ENCODE measurements at regions not wholly inside any gene's neighbourhood (a gene's known extent, or its start where the extent isn't known, plus 50 kb on each side); places are given as distances from the start of the nearest gene placed in this dataset.

- no peaks in the 10 kb centered on the region for H3K27me3 Mint-ChIP-seq (ENCODE audit: low read depth)
- H3K27ac Mint-ChIP-seq, result no peak overlapping the region; a peak in 1 of 7 replicates
- no peaks in the 10 kb centered on the region; a peak in 1 of 5 replicates for H3K9me3 Mint-ChIP-seq
- no peak overlapping the region for H4K91ac ChIP-seq (ENCODE audit: insufficient read length, low read depth, low read length)
- no peaks in the 10 kb centered on the region for H3K4me1 ChIP-seq (ENCODE audit: insufficient read depth, low read length)
- DNase-seq, result no peak
- no peaks in the 10 kb centered on the region for H3K4me1 Mint-ChIP-seq
- TF ChIP-seq CTCF (conservative IDR thresholded peaks at IDR 0.05), result no peak
- WGBS (ENCODE audit: extremely low coverage, insufficient read length, low lambda C conversion rate), result no CpG with 5 or more reads among the region's 3 CpGs
- no peak overlapping the region for H4K8ac ChIP-seq (replicated peaks; ENCODE audit: insufficient read length, low read depth, low read length)
- no peak overlapping the region for H2BK120ac ChIP-seq (ENCODE audit: low read depth, low read length, poor library complexity, severe bottlenecking)
- no peak overlapping the region for H2BK15ac ChIP-seq (ENCODE audit: low read depth, low read length)
- no peak overlapping the region for H2AK5ac ChIP-seq (ENCODE audit: insufficient read length, low read length)
- no peaks in the 10 kb centered on the region for H4K20me1 ChIP-seq (ENCODE audit: control insufficient read depth, insufficient read depth, insufficient read length)
- no peak overlapping the region for H3K4ac ChIP-seq (ENCODE audit: low read depth, low read length)
- no peaks in the 10 kb centered on the region; the same call in 1 of the 2 replicates for H3K79me2 ChIP-seq (ENCODE audit: insufficient read depth, low read length)
- peaks cover 0 to 10% (median 5%) of the 10 kb centered on the region in 3 experiments; a peak in 4 of 7 replicates for H3K36me3 Mint-ChIP-seq (ENCODE audit: insufficient read depth in 1 of 3, low read depth in 3 of 3)
- H3T11ph ChIP-seq (ENCODE audit: low read length), result no peak overlapping the region
- H2BK20ac ChIP-seq (ENCODE audit: low read depth, low read length, poor library complexity, severe bottlenecking), result no peak overlapping the region
- H3K9me3 ChIP-seq (ENCODE audit: control insufficient read depth, low read depth, low read length), result no peaks in the 10 kb centered on the region
- H3K14ac ChIP-seq (ENCODE audit: insufficient read depth, low read length), result no peak overlapping the region
- H2BK5ac ChIP-seq (ENCODE audit: insufficient read length, low read length), result no peak overlapping the region
- no peaks in the 10 kb centered on the region for H3K79me1 ChIP-seq (ENCODE audit: insufficient read depth, low read depth, low read length, poor library complexity, severe bottlenecking)
- H3K9ac ChIP-seq (ENCODE audit: extremely low read depth, insufficient read length, low read length), result no peak overlapping the region
- no peaks in the 10 kb centered on the region for H3K23me2 ChIP-seq (ENCODE audit: insufficient read length, low read depth, low read length, poor library complexity, severe bottlenecking)
- no peak overlapping the region for H3K23ac ChIP-seq (ENCODE audit: insufficient read length, low read depth, low read length)
- no peak overlapping the region for H3K27ac ChIP-seq (ENCODE audit: insufficient read length, low read depth, low read length)
- no peak overlapping the region for H3K4me3 Mint-ChIP-seq
- H3K56ac ChIP-seq (ENCODE audit: insufficient read length, low read depth, low read length), result no peak overlapping the region
- no peak overlapping the region for H3K4me2 ChIP-seq (ENCODE audit: insufficient read depth, insufficient read length, low read length)
- H3K27me3 ChIP-seq (ENCODE audit: insufficient read depth, low read length), result no peaks in the 10 kb centered on the region
- no peak overlapping the region for H3K18ac ChIP-seq (ENCODE audit: insufficient read length, low read depth, low read length)
- H2BK12ac ChIP-seq (ENCODE audit: insufficient read length, low read depth, low read length), result no peak overlapping the region
- H2AFZ ChIP-seq (ENCODE audit: low read length), result no peak overlapping the region
- no peak overlapping the region for H4K5ac ChIP-seq (ENCODE audit: insufficient read length, low read depth, low read length)
These were observed 333.7 kb downstream of the FAT3 start for GRCh38 chr11:92558323-92558722.
